Esophagus (tissue), 2 donors: ENCODE measurements at regions not wholly inside any gene's neighbourhood (a gene's known extent, or its start where the extent isn't known, plus 50 kb on each side); places are given as distances from the start of the nearest gene placed in this dataset.

ENCODE experiments used
- H3K27ac ChIP-seq, 2 donors: one replicate each; pipeline ENCODE4 v1.5.1; 2013; ENCODE audit warnings: low read depth in 2 of 2, mild to moderate bottlenecking in 2 of 2, inconsistent platforms in 1 of 2, low read length in 1 of 2, moderate library complexity in 1 of 2
- H3K27me3 ChIP-seq, 2 donors: one replicate each; pipeline ENCODE4 v1.6.1; 2013; ENCODE audit warnings: low read length in 2 of 2, control low read depth in 1 of 2, mild to moderate bottlenecking in 1 of 2; ENCODE audit not compliant: insufficient read depth in 2 of 2, control insufficient read depth in 1 of 2
- H3K36me3 ChIP-seq, 2 donors: one replicate each; pipeline ENCODE4 v1.6.1; 2013; ENCODE audit warnings: low read length in 1 of 2; ENCODE audit not compliant: control insufficient read depth in 2 of 2, insufficient read depth in 2 of 2
- H3K4me1 ChIP-seq, 2 donors: one replicate each; pipeline ENCODE4 v1.6.1; 2013; ENCODE audit warnings: low read length in 1 of 2; ENCODE audit not compliant: control insufficient read depth in 2 of 2, insufficient read depth in 2 of 2
- H3K4me3 ChIP-seq, 2 donors: one replicate each; pipeline ENCODE4 v1.5.1; 2013; ENCODE audit warnings: low read length in 2 of 2, mild to moderate bottlenecking in 2 of 2, low read depth in 1 of 2, moderate library complexity in 1 of 2
- H3K9me3 ChIP-seq, 2 donors: one replicate each; pipeline ENCODE4 v1.6.1; 2013; ENCODE audit warnings: mild to moderate bottlenecking in 2 of 2, low read depth in 1 of 2, low read length in 1 of 2, moderate library complexity in 1 of 2; ENCODE audit not compliant: control insufficient read depth in 2 of 2, insufficient read depth in 1 of 2
- WGBS, 2 donors: extraction: QIAGEN DNeasy Blood & Tissue Kit; methylation state at CpG; one replicate each; pipeline ENCODE4 v1.1.7; 2013; 5-methylcytosine and 5-hydroxymethylcytosine counted together
- donor health status: healthy with polysubstance abuse.
- donor health status: Bipolar disorder and iron deficiency.

GRCh38 chr18:56402872-56403516 is 235.4 kb downstream of the TXNL1 start:
- H3K9me3 ChIP-seq: no peaks in the 10 kb centered on the region
- no peaks in the 10 kb centered on the region for H3K36me3 ChIP-seq
- H3K27me3 ChIP-seq: no peaks in the 10 kb centered on the region
- H3K27ac ChIP-seq: peak overlapping the region in 1 of 2 donors; percentile 24
- no peaks in the 10 kb centered on the region for H3K4me1 ChIP-seq
- WGBS, 2 donors: 59 to 65% methylated on average over 1 of the region's 1 CpG
- no peak overlapping the region for H3K4me3 ChIP-seq

DNA sequence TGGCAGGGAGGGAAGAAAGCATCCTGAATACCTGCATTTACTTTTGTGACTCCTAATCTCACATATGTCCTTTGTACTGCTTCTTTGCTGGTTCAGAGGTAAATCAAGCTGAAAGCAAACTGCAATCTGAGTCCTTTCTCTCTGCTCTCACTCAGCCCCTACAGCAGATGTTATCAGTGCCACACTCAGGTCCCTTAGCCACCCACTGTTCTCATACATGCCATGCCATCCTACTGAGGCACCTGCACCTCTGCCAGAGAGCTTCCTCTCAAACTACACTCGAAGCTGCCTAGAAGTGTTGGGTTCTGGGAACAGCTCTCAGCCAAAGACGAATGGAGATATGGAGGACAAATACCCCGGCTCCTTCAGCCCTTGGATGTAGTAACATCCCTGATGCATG is 244.5 kb downstream of the TXNL1 start:
- no peaks in the 10 kb centered on the region for H3K36me3 ChIP-seq
- H3K27ac ChIP-seq: no peak overlapping the region
- H3K4me3 ChIP-seq: no peak overlapping the region
- WGBS, 2 donors: 81 to 91% methylated on average over 3 of the region's 3 CpGs
- H3K9me3 ChIP-seq: no peaks in the 10 kb centered on the region
- no peaks in the 10 kb centered on the region for H3K4me1 ChIP-seq
- H3K27me3 ChIP-seq: no peaks in the 10 kb centered on the region

GRCh38 chr18:56391931-56392590 is 246.3 kb downstream of the TXNL1 start:
- Histone ChIP-seq H3K4me1 (no peaks in the 10 kb centered on the region), H3K27me3 (no peaks in the 10 kb centered on the region), H3K27ac (no peak overlapping the region), H3K9me3 (no peaks in the 10 kb centered on the region), H3K36me3 (no peaks in the 10 kb centered on the region), H3K4me3 (no peak overlapping the region)
- WGBS, 2 donors: 47 to 61% methylated on average over 3 of the region's 3 CpGs

DNA sequence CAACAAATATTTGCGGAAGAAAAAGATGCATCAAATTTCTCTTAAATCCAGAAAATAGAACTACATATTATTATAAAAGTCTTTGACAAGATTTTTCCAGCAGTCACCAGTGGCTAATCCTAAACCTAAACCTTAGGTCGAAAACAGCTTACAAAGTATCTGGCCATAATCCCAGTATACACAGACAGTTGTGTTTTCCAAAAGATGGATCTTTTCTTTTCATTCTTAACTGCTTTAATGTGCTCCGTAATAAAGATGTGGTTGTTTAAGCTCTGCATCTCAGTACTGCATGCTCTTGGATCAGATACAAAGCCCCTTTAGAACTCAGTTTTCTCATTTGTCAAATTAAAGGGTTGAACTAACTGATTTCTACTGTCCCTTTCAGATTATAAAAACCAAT is 247.8 kb downstream of the TXNL1 start:
- Histone ChIP-seq H3K27ac (no peak overlapping the region), H3K27me3 (no peaks in the 10 kb centered on the region), H3K4me3 (no peak overlapping the region), H3K4me1 (no peaks in the 10 kb centered on the region), H3K36me3 (no peaks in the 10 kb centered on the region), H3K9me3 (no peaks in the 10 kb centered on the region)
- WGBS, 2 donors: 65 to 72% methylated on average over 3 of the region's 3 CpGs

- 69 to 82% methylated on average over 8 of the region's 8 CpGs for WGBS, 2 donors
- H3K27ac ChIP-seq: no peak overlapping the region
- no peak overlapping the region for H3K4me3 ChIP-seq
- H3K36me3 ChIP-seq: no peaks in the 10 kb centered on the region
- H3K27me3 ChIP-seq: no peaks in the 10 kb centered on the region
- no peaks in the 10 kb centered on the region for H3K9me3 ChIP-seq
- H3K4me1 ChIP-seq: no peaks in the 10 kb centered on the region
Measured at GRCh38 chr18:56389190-56389589, 249.2 kb downstream of the TXNL1 start.

- peaks cover 0 to 2% of the 10 kb centered on the region in 2 donors for H3K9me3 ChIP-seq
- H3K4me3 ChIP-seq: no peak overlapping the region
- no peaks in the 10 kb centered on the region for H3K27me3 ChIP-seq
- H3K27ac ChIP-seq: no peak overlapping the region
- no peaks in the 10 kb centered on the region for H3K36me3 ChIP-seq
- no peaks in the 10 kb centered on the region for H3K4me1 ChIP-seq
- 78% methylated on average over 5 of the region's 5 CpGs for WGBS, 2 donors
Measured at GRCh38 chr18:56388571-56388970, 249.8 kb downstream of the TXNL1 start.

DNA sequence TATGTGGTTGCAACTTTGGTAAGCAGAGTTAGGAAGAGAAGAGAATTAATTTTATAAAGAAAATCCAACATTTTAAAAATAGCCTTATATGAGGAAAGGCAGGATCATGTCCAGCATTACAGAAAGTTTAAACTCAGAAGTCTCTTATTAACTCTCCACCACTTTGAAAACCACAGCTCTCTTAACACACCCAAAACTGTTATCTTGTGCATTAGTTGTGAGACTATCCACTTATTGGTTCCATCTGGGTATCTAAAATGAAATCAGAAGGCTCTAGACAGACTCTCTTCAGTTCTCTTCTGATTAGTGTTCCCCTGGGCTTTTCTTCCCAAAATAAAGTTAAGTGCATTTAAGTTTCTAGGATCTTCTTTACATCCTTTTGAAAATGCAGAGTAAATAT is 251.5 kb downstream of the TXNL1 start:
- no peaks in the 10 kb centered on the region for H3K36me3 ChIP-seq
- no peaks in the 10 kb centered on the region for H3K27me3 ChIP-seq
- H3K27ac ChIP-seq: no peak overlapping the region
- H3K4me3 ChIP-seq: no peak overlapping the region
- H3K9me3 ChIP-seq: peaks cover 0 to 2% of the 10 kb centered on the region in 2 donors
- H3K4me1 ChIP-seq: no peaks in the 10 kb centered on the region

- 92% methylated on average over 1 of the region's 1 CpG for WGBS, 2 donors
- Histone ChIP-seq H3K4me1 (no peaks in the 10 kb centered on the region), H3K4me3 (no peak overlapping the region), H3K27me3 (no peaks in the 10 kb centered on the region), H3K36me3 (no peaks in the 10 kb centered on the region), H3K9me3 (peaks cover 0 to 2% of the 10 kb centered on the region in 2 donors), H3K27ac (no peak overlapping the region)
Measured at GRCh38 chr18:56383349-56383748, 255.0 kb downstream of the TXNL1 start.

DNA sequence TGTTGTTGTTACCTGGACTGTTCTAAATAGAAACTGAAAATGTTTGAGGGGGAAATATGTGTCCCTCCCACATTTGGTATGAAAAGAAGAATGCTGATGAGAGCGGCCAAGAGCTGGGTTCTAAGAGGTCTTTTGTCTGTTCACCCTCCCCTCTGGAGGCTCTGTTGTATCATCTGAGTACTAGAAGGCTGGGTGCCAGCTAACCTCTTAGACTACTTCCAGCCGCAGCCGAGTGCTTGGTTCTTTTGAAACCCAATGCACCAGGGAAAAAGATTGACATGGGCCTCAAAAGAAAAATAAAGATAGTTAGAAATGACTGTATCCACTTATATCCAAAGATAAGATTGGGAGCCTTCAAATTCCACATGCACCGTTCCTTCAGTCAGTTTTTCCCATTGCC is 255.9 kb downstream of the TXNL1 start:
- no peak overlapping the region for H3K4me3 ChIP-seq
- no peak overlapping the region for H3K27ac ChIP-seq
- no peaks in the 10 kb centered on the region for H3K36me3 ChIP-seq
- H3K4me1 ChIP-seq: no peaks in the 10 kb centered on the region
- peaks cover 0 to 2% of the 10 kb centered on the region in 2 donors for H3K9me3 ChIP-seq
- no peaks in the 10 kb centered on the region for H3K27me3 ChIP-seq
- 63 to 66% methylated on average over 4 of the region's 4 CpGs for WGBS, 2 donors

DNA sequence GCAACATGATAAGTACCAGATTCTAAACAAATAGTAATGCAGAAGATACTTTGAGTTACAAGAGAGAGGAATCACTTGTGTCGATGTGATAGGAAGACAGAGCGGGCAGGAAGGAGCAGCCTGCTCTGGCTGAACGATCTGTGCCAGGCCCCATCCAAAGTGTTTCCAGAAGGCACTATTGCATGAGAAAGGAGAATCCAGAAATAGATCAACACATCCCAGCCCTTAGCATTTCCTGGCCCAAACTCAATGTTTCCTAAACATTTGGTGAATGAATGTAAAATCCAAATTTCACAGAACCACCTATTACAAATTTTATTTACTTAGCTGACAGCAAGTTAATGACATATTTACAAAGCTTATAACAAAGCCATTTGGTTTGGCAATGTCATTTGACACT is 257.2 kb downstream of the TXNL1 start:
- no peak overlapping the region for H3K4me3 ChIP-seq
- no peaks in the 10 kb centered on the region for H3K36me3 ChIP-seq
- no peaks in the 10 kb centered on the region for H3K27me3 ChIP-seq
- H3K4me1 ChIP-seq: no peaks in the 10 kb centered on the region
- no peak overlapping the region for H3K27ac ChIP-seq
- peaks cover 0 to 2% of the 10 kb centered on the region in 2 donors for H3K9me3 ChIP-seq
- 71 to 75% methylated on average over 3 of the region's 3 CpGs for WGBS, 2 donors
